Activated CD8-positive, alpha-beta T cell treated with anti-CD3 and anti-CD28 coated beads for 36 hours (primary cell): ENCODE measurements at regions not wholly inside any gene's neighbourhood (a gene's known extent, or its start where the extent isn't known, plus 50 kb on each side); places are given as distances from the start of the nearest gene placed in this dataset.

ENCODE experiments used
- ATAC-seq: fragments of 200-7000 bp; cut with Tn5 transposase; one replicate; pipeline ENCODE4 v1.10.0; 2021; ENCODE audit warnings: mild to moderate bottlenecking, moderate library complexity
- CTCF ChIA-PET: fragments of 350-600 bp; sonication (Branson Sonifier 250); formaldehyde crosslinking; loops from one replicate; lab custom pipeline; 2021; ENCODE audit warnings: antibody characterized with exemption; lab: Charles Lee
- POLR2A ChIA-PET: fragments of 350-600 bp; sonication (Branson Sonifier 250); formaldehyde crosslinking; loops from one replicate; lab custom pipeline; 2021; ENCODE audit warnings: antibody characterized with exemption; lab: Charles Lee
- DNase-seq: peaks from one replicate; pipeline ENCODE4 v3.0.0-alpha.2; 2020
- H3K27ac Mint-ChIP-seq: one replicate; pipeline ENCODE4 v1.8.0; 2021; ENCODE audit warnings: mild to moderate bottlenecking, mixed read lengths
- H3K27me3 Mint-ChIP-seq: one replicate; pipeline ENCODE4 v1.8.0; 2021; ENCODE audit warnings: mixed read lengths
- H3K36me3 Mint-ChIP-seq: one replicate; pipeline ENCODE4 v1.8.0; 2021; ENCODE audit warnings: low read depth, mixed read lengths
- H3K4me1 Mint-ChIP-seq: one replicate; pipeline ENCODE4 v1.8.0; 2021; ENCODE audit warnings: low read depth, mixed read lengths
- H3K4me3 Mint-ChIP-seq: one replicate; pipeline ENCODE4 v1.8.0; 2021; ENCODE audit warnings: mild to moderate bottlenecking, moderate library complexity, mixed read lengths
- H3K9me3 Mint-ChIP-seq: one replicate; pipeline ENCODE4 v1.8.0; 2021; ENCODE audit warnings: mixed read lengths
- intact Hi-C: fragments of 100-400 bp; cut with micrococcal nuclease; formaldehyde crosslinking; loops from one replicate; pipeline ENCODE4 v1.10.0; 2022
- TF ChIP-seq, protein P1 (sequence below): fragments of 200-600 bp; IDR thresholded peaks from one replicate; pipeline ENCODE4 v1.8.0; 2022; ENCODE audit warnings: antibody characterized with exemption, mild to moderate bottlenecking

DNA sequence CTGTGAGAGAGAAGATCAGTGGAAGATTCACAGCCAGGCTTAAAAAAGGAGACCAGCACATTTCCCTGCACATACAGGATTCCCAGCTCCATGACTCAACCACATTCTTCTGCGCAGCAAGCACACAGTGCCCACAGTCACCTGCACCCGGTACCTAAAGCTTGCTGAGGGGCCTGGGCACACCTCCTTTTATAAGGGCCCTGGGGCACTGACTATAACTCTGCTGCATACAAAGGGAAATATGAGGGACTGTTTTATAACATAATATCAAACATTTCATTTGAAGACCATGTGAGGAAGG is 322.9 kb downstream of the DAD1 start:
- Mint-ChIP-seq H3K27me3 (no peaks in the 10 kb centered on the region), H3K9me3 (no peaks in the 10 kb centered on the region), H3K36me3 (no peaks in the 10 kb centered on the region), H3K4me1 (peaks cover 2% of the 10 kb centered on the region), H3K4me3 (no peak overlapping the region), H3K27ac (no peak overlapping the region)
- TF ChIP-seq, protein P1, sequence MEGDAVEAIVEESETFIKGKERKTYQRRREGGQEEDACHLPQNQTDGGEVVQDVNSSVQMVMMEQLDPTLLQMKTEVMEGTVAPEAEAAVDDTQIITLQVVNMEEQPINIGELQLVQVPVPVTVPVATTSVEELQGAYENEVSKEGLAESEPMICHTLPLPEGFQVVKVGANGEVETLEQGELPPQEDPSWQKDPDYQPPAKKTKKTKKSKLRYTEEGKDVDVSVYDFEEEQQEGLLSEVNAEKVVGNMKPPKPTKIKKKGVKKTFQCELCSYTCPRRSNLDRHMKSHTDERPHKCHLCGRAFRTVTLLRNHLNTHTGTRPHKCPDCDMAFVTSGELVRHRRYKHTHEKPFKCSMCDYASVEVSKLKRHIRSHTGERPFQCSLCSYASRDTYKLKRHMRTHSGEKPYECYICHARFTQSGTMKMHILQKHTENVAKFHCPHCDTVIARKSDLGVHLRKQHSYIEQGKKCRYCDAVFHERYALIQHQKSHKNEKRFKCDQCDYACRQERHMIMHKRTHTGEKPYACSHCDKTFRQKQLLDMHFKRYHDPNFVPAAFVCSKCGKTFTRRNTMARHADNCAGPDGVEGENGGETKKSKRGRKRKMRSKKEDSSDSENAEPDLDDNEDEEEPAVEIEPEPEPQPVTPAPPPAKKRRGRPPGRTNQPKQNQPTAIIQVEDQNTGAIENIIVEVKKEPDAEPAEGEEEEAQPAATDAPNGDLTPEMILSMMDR, result no peak
- ATAC-seq, result no peak
- CTCF ChIA-PET, result no interaction called here
- intact Hi-C loops, result loop anchor here (5.0 kb wide), 1 partner anchor 34 kb away; no protein-coding TSS in a partner anchor
- POLR2A ChIA-PET, result no interaction called here
- no peak for DNase-seq

DNA sequence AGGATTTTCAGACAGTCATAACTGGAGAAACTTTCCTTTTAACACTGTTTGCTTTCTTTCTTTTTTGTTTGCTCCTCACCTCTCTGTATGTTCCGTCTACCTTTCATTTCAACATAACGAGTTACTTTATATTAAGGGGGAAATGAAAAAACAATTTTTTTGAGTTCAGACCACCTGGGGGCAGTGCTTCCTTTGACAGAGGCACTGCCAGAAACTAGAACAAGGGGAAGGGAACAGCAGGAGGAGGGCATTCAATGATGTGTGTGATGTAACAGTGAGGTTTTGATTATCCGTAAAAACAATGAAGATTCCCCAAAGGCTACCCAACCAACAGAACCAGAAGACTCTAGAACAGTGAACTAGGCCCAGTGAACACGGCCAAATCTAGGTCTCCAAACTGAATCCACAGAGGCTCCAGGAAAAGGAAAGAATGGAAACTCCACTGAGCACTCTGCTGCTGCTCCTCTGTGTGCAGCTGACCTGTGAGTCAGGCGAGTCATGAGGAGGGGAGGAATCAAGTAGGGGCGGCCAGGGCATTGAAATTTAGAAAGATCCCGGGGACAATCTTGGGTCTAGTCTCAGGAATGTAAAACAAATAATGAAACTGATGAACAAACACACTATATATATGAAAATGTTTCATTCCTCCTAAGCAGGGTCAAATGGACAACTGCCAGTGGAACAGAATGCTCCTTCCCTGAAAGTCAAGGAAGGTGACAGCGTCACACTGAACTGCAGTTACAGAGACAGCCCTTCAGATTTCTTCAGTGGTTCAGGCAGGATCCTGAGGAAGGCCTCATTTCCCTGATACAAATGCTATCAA is 323.5 kb downstream of the DAD1 start:
- Mint-ChIP-seq H3K9me3 (no peaks in the 10 kb centered on the region), H3K4me1 (peaks cover 2% of the 10 kb centered on the region), H3K27ac (peak overlapping the region; percentile 52), H3K27me3 (no peaks in the 10 kb centered on the region), H3K4me3 (peak overlapping the region; percentile 50), H3K36me3 (no peaks in the 10 kb centered on the region)
- TF ChIP-seq, protein P1, result no peak
- CTCF ChIA-PET, result no interaction called here
- ATAC-seq, result peak; percentile 34
- DNase-seq, result no peak
- intact Hi-C loops, result loop anchor here (5.0 kb wide), 1 partner anchor 33 kb away; no protein-coding TSS in a partner anchor
- POLR2A ChIA-PET, result no interaction called here

DNA sequence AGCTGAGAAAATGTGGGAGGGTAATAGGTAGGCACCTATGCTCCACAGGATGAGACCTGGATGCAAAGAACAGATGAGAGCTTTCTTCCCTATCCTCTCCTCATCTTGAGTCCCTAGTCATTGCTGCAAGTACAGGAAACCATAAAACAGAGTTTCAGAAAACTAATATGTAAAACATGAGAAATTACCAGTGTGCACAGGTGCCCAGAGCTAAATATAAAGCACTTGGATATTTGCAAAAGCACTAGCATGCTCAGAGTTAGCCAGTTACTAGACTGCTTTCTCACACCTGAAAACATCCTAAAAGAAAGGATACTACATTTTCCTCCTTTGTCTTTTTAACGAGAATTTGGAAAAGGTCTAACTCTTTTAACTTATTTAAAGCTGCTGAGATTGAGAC is 324.3 kb downstream of the DAD1 start:
- no peak overlapping the region for H3K27ac Mint-ChIP-seq
- no peaks in the 10 kb centered on the region for H3K27me3 Mint-ChIP-seq
- TF ChIP-seq, protein P1, result no peak
- ATAC-seq (no peak), DNase-seq (no peak)
- no peak overlapping the region for H3K4me3 Mint-ChIP-seq
- POLR2A ChIA-PET, result no interaction called here
- H3K4me1 Mint-ChIP-seq, result peaks cover 2% of the 10 kb centered on the region
- intact Hi-C loops, result loop anchor here (5.0 kb wide), 1 partner anchor 32 kb away; no protein-coding TSS in a partner anchor
- no peaks in the 10 kb centered on the region for H3K36me3 Mint-ChIP-seq
- H3K9me3 Mint-ChIP-seq, result no peaks in the 10 kb centered on the region
- CTCF ChIA-PET, result interaction anchor here (0.6 kb wide), 1 partner anchor 9 kb away, joined by 3 read pairs; no protein-coding TSS in a partner anchor

DNA sequence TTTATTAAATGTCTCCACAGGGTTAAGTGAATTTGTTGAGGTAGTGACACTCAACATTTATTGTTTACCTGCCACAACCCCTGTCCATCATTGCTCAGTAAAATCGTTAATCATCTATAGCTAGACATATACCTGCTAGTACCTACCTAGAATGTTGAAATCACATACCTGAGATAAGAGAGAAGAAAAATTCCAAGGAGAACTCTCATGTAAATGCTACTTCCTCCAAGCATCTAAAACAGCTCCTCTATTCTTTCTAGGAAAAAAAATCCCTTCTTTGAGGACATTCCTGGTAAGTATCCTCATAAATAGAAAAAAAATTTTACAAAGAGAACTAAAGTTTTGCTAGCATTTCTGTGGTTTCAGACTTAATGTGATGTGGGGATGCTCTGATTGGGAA is 325.1 kb downstream of the DAD1 start:
- TF ChIP-seq, protein P1, result no peak
- POLR2A ChIA-PET, result no interaction called here
- Mint-ChIP-seq H3K4me3 (no peak overlapping the region), H3K27ac (no peak overlapping the region), H3K4me1 (peaks cover 1% of the 10 kb centered on the region), H3K27me3 (no peaks in the 10 kb centered on the region), H3K36me3 (no peaks in the 10 kb centered on the region), H3K9me3 (no peaks in the 10 kb centered on the region)
- ATAC-seq (no peak), DNase-seq (no peak)
- intact Hi-C loops, result no loop called here
- CTCF ChIA-PET, result no interaction called here

DNA sequence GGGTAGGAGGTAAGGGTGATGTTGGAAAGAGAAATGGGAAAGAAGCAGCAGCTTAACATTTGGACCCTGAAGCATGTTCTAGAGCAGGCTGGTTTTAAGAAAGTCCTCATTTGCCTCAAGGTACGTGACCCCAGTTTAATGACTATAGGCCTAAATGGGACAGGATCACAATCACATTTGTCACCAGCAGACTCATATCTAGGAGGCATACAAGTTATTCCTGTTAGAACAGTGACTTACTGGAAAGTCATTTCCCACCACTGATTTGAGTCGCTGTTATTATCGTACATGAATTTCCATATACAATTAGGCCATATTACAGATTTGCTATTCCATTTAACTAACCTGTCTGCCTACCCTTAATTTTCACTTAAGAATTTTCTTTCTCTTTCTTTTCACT is 326.1 kb downstream of the DAD1 start:
- intact Hi-C loops, result no loop called here
- Mint-ChIP-seq H3K36me3 (no peaks in the 10 kb centered on the region), H3K27me3 (no peaks in the 10 kb centered on the region), H3K9me3 (no peaks in the 10 kb centered on the region), H3K4me1 (no peaks in the 10 kb centered on the region), H3K4me3 (no peak overlapping the region), H3K27ac (no peak overlapping the region)
- TF ChIP-seq, protein P1, result no peak
- no peak for ATAC-seq
- DNase-seq, result no peak
- CTCF ChIA-PET, result no interaction called here
- POLR2A ChIA-PET, result no interaction called here
